Pancreas (tissue), 10 donors: ENCODE measurements at regions not wholly inside any gene's neighbourhood (a gene's known extent, or its start where the extent isn't known, plus 50 kb on each side); places are given as distances from the start of the nearest gene placed in this dataset.

Experiments
- ATAC-seq, 4 donors: fragments of 200-7000 bp; cut with Tn5 transposase; one replicate each; pipeline versions ENCODE4 v1.8.0 to v1.9.1; 2020; ENCODE audit warnings: mild to moderate bottlenecking in 4 of 4, moderate library complexity in 4 of 4
- DNase-seq, 6 donors: peaks; one replicate each; pipeline ENCODE4 v3.0.0-alpha.2; 2020
- FAIRE-seq: peaks from 2 replicates; lab custom pipeline; 2012; peaks lifted over from hg19 to GRCh38; lab: Jason Lieb, UNC
- H3K27ac ChIP-seq, 4 donors: fragments of 200-600 bp; sonication (generic); 1 replicate in 3 of 4; 2 replicates in 1 of 4; pipeline versions ENCODE4 v1.5.0 to v1.8.0; 2020
- H3K27me3 ChIP-seq, 4 donors: fragments of 200-600 bp; one replicate each; pipeline ENCODE4 v1.8.0; 2021
- H3K36me3 ChIP-seq, 3 donors: fragments of 200-600 bp; sonication (generic) in 1 of 3; one replicate each; pipeline versions ENCODE4 v1.5.0 to v1.8.0; 2020 to 2021
- H3K4me1 ChIP-seq, 3 donors: fragments of 200-600 bp; one replicate each; pipeline ENCODE4 v1.8.0; 2021
- H3K4me3 ChIP-seq, 4 donors: fragments of 200-600 bp; sonication (generic) in 2 of 4; one replicate each; pipeline versions ENCODE4 v1.5.0 to v1.8.0; 2020 to 2021
- H3K9me3 ChIP-seq, 4 donors: fragments of 200-600 bp; one replicate each; pipeline ENCODE4 v1.8.0; 2021
- WGBS, 2 donors: extraction: QIAGEN DNeasy Blood & Tissue Kit; methylation state at CpG; one replicate each; pipeline ENCODE4 v1.1.7; 2013; 5-methylcytosine and 5-hydroxymethylcytosine counted together
- intact Hi-C, 3 donors: fragments of 100-400 bp; cut with DNase I; formaldehyde crosslinking; loops; one replicate each; pipeline versions ENCODE4 v1.11.1 to v1.14.2; 2022
- TF ChIP-seq, protein P1 (sequence below), 4 donors: fragments of 200-600 bp; sonication (generic) in 3 of 4; IDR thresholded peaks; one replicate each; pipeline versions ENCODE4 v1.5.0 to v1.8.0; 2021; ENCODE audit warnings: antibody characterized with exemption in 4 of 4
- donor health status: healthy with polysubstance abuse.
- donor health status: DM: no; HTN: no; CAD: no; lungs with moderate emphysema.
- donor health status: DM: no; HTN: no; CAD: no.
- donor health status: control.
- donor health status: control.
- donor health status: Bipolar disorder and iron deficiency.
- donor health status: DM: yes; HTN: yes; CAD: no.
- donor health status: DM: no; HTN: no; CAD: no.
- donor health status: DM: no; HTN: no; CAD: no.
- donor health status: DM: yes; HTN: yes; CAD: no.

DNA sequence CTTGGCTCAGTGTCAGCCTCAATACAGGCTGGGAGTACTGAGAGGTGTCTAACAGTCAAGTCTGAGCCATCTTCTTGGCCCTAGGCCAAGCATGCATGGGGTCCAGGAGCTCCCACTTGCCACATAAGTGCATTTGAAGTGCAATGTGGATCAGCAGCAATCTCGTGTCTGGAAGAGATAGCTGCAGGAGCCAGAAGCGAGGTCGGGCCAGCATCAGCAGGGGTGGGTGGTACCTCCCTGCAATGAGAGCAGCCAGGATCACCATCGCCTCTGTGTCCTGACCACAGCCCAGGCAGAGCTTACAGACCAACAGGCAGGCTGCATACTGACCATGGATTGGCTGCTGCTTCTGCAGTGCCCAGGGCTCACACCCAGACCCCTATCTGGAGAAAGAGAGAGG is 83.0 kb upstream of the CXCL12 start:
- no peaks in the 10 kb centered on the region for H3K9me3 ChIP-seq
- H3K27me3 ChIP-seq = no peaks in the 10 kb centered on the region
- H3K27ac ChIP-seq = no peak overlapping the region
- intact Hi-C loops = no loop called here
- TF ChIP-seq, protein P1, sequence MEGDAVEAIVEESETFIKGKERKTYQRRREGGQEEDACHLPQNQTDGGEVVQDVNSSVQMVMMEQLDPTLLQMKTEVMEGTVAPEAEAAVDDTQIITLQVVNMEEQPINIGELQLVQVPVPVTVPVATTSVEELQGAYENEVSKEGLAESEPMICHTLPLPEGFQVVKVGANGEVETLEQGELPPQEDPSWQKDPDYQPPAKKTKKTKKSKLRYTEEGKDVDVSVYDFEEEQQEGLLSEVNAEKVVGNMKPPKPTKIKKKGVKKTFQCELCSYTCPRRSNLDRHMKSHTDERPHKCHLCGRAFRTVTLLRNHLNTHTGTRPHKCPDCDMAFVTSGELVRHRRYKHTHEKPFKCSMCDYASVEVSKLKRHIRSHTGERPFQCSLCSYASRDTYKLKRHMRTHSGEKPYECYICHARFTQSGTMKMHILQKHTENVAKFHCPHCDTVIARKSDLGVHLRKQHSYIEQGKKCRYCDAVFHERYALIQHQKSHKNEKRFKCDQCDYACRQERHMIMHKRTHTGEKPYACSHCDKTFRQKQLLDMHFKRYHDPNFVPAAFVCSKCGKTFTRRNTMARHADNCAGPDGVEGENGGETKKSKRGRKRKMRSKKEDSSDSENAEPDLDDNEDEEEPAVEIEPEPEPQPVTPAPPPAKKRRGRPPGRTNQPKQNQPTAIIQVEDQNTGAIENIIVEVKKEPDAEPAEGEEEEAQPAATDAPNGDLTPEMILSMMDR (IDR thresholded peaks at IDR 0.05) = no peak
- peak in 1 of 6 donors; percentile 33 for DNase-seq
- 75 to 92% methylated on average over 4 of the region's 4 CpGs for WGBS, 2 donors
- FAIRE-seq = no peak
- H3K4me1 ChIP-seq = no peaks in the 10 kb centered on the region
- H3K36me3 ChIP-seq = no peaks in the 10 kb centered on the region
- no peak overlapping the region for H3K4me3 ChIP-seq
- ATAC-seq = no peak

DNA sequence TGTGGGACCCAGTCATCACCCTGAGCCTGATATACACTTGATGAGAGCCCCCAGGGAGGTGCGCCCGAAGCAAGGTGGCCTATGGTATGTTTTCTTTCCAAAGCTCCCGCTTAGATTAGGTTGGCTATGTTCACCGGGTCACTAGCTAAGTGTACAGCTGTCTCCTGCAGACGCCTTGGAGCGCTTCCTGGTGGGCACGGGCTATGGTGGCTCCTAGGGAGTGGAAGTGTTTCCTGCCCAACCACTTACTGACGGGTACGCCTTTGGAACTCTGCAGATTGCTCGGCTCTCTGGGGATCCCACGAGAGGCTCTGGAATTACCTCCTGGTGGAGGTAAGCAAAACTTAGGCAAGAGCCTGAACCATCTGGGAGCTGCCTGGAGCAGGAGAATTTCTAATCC is 83.6 kb upstream of the CXCL12 start:
- intact Hi-C loops = no loop called here
- H3K4me1 ChIP-seq = no peaks in the 10 kb centered on the region
- WGBS, 2 donors = 83 to 90% methylated on average over 11 of the region's 11 CpGs
- DNase-seq (no peak), ATAC-seq (no peak), FAIRE-seq (no peak)
- H3K27me3 ChIP-seq = no peaks in the 10 kb centered on the region
- H3K4me3 ChIP-seq = no peak overlapping the region
- no peaks in the 10 kb centered on the region for H3K9me3 ChIP-seq
- H3K36me3 ChIP-seq = no peaks in the 10 kb centered on the region
- TF ChIP-seq, protein P1 (IDR thresholded peaks at IDR 0.05) = no peak
- no peak overlapping the region for H3K27ac ChIP-seq

DNA sequence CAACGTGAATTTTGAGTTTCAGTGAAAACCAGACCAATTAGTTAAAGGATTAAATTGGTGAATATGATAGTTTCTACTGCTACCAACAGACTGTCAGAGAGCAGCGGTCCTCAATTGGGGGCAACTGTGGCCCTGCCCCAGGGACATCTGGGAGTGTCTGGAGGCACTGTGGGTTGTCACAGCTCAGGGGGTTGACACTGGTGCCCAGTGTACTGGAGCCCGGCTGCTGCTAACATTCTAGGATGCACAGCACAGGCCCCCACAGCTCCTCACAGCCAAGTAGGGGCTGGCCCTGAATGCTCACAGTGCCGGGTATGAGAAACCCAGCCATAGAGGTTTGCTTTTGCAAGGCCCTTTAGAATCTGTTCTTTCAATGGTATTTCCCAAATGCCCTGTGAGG is 84.1 kb upstream of the CXCL12 start:
- FAIRE-seq = no peak
- Histone ChIP-seq H3K27me3 (no peaks in the 10 kb centered on the region), H3K36me3 (no peaks in the 10 kb centered on the region), H3K27ac (no peak overlapping the region), H3K4me1 (no peaks in the 10 kb centered on the region), H3K4me3 (no peak overlapping the region), H3K9me3 (no peaks in the 10 kb centered on the region)
- WGBS, 2 donors = 79 to 94% methylated on average over 4 of the region's 4 CpGs
- TF ChIP-seq, protein P1 (IDR thresholded peaks at IDR 0.05) = no peak
- DNase-seq = peak in 1 of 6 donors; percentile 31
- ATAC-seq = no peak
- intact Hi-C loops = no loop called here

DNA sequence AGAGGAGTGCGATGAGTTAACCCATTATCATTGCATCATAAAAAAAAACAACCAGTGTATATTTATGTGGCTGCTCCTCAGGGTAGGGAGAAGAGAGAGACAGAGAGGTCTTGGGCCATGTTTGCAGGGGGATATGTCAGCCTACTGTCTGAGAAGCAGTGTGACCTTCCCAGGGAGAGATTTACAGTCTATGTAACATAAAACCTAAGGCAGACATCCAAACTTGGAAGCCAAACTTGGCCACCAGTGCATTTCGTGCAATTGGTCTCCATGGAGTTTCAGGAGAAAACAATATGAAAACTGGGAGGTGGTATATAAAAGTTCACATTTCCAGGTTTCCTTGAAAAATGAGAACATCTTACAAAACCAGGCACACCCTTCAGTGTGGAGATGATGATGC is 85.9 kb upstream of the CXCL12 start:
- Histone ChIP-seq H3K36me3 (no peaks in the 10 kb centered on the region), H3K9me3 (no peaks in the 10 kb centered on the region), H3K27ac (no peak overlapping the region), H3K27me3 (no peaks in the 10 kb centered on the region), H3K4me1 (no peaks in the 10 kb centered on the region), H3K4me3 (no peak overlapping the region)
- DNase-seq = no peak
- intact Hi-C loops = no loop called here
- WGBS, 2 donors = 79 to 83% methylated on average over 2 of the region's 2 CpGs
- TF ChIP-seq, protein P1 (IDR thresholded peaks at IDR 0.05) = no peak
- FAIRE-seq = no peak
- ATAC-seq = no peak

DNA sequence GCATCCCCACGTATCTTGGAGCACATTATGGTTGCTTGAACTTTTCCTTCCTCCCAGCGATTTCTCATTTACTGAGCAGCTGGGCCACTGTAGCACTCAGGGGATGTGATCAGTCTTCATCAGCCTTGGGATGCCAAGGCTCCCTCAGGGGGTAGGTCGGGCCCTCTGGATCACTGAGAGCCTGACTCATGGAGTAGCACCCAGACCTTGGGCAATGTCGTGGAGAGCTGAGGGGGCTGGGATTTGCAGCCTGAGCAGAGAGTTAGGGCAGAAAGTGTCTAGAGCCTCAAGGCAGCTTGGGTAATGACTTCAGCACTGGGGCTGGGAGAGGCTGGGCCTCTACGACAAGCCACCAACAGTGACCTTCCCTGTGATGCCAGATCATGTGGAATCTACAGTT is 86.5 kb upstream of the CXCL12 start:
- Histone ChIP-seq H3K9me3 (no peaks in the 10 kb centered on the region), H3K27me3 (no peaks in the 10 kb centered on the region), H3K4me3 (no peak overlapping the region), H3K4me1 (no peaks in the 10 kb centered on the region), H3K27ac (no peak overlapping the region), H3K36me3 (no peaks in the 10 kb centered on the region)
- FAIRE-seq = no peak
- intact Hi-C loops = no loop called here
- TF ChIP-seq, protein P1 (IDR thresholded peaks at IDR 0.05) = no peak
- no peak for ATAC-seq
- 78 to 86% methylated on average over 5 of the region's 5 CpGs for WGBS, 2 donors
- DNase-seq = no peak
